Endothelial cell (in vitro differentiated cells): ENCODE measurements at regions not wholly inside any gene's neighbourhood (a gene's known extent, or its start where the extent isn't known, plus 50 kb on each side); places are given as distances from the start of the nearest gene placed in this dataset.

Source experiments
- DNase-seq: peaks from one replicate; pipeline ENCODE4 v3.0.0; 2021; ENCODE audit warnings: low spot score
- H3K27ac Mint-ChIP-seq: one replicate; pipeline ENCODE4 v1.8.0; 2021; ENCODE audit warnings: mixed read lengths, inconsistent platforms; ENCODE audit not compliant: unreplicated experiment
- H3K27me3 Mint-ChIP-seq: one replicate; pipeline ENCODE4 v1.8.0; 2021; ENCODE audit warnings: mild to moderate bottlenecking, moderate library complexity, mixed read lengths, inconsistent platforms; ENCODE audit not compliant: unreplicated experiment
- H3K36me3 Mint-ChIP-seq: one replicate; pipeline ENCODE4 v1.8.0; 2021; ENCODE audit warnings: mild to moderate bottlenecking, low read depth, mixed read lengths, inconsistent platforms; ENCODE audit not compliant: unreplicated experiment
- H3K4me1 Mint-ChIP-seq: one replicate; pipeline ENCODE4 v1.8.0; 2021; ENCODE audit warnings: mild to moderate bottlenecking, mixed read lengths, inconsistent platforms; ENCODE audit not compliant: unreplicated experiment
- H3K4me3 Mint-ChIP-seq: one replicate; pipeline ENCODE4 v1.8.0; 2021; ENCODE audit warnings: mild to moderate bottlenecking, mixed read lengths, inconsistent platforms; ENCODE audit not compliant: unreplicated experiment
- H3K9me3 Mint-ChIP-seq: one replicate; pipeline ENCODE4 v1.8.0; 2021; ENCODE audit warnings: mixed read lengths, inconsistent platforms; ENCODE audit not compliant: unreplicated experiment
- CTCF ChIP-seq: fragments of 200-600 bp; sonication (generic); IDR thresholded peaks from one replicate; pipeline ENCODE4 v1.5.0; 2021; ENCODE audit warnings: antibody characterized with exemption; ENCODE audit not compliant: unreplicated experiment

- no peaks in the 10 kb centered on the region for H3K36me3 Mint-ChIP-seq
- H3K4me3 Mint-ChIP-seq = no peak overlapping the region
- no peaks in the 10 kb centered on the region for H3K27me3 Mint-ChIP-seq
- no peak for TF ChIP-seq CTCF
- peak overlapping the region; percentile 85 for H3K27ac Mint-ChIP-seq
- DNase-seq = no peak
- H3K4me1 Mint-ChIP-seq = peaks cover 28% of the 10 kb centered on the region
- no peaks in the 10 kb centered on the region for H3K9me3 Mint-ChIP-seq
These were observed 132.9 kb upstream of the DST start for GRCh38 chr6:56775498-56776166.

GRCh38 chr6:56772737-56773184, 130.1 kb upstream of the DST start:
- Mint-ChIP-seq H3K27me3 (no peaks in the 10 kb centered on the region), H3K27ac (no peak overlapping the region), H3K4me1 (peaks cover 41% of the 10 kb centered on the region), H3K36me3 (no peaks in the 10 kb centered on the region), H3K4me3 (no peak overlapping the region), H3K9me3 (no peaks in the 10 kb centered on the region)
- no peak for DNase-seq
- no peak for TF ChIP-seq CTCF

- no peak overlapping the region for H3K4me3 Mint-ChIP-seq
- no peak for TF ChIP-seq CTCF
- no peak overlapping the region for H3K27ac Mint-ChIP-seq
- no peaks in the 10 kb centered on the region for H3K27me3 Mint-ChIP-seq
- H3K36me3 Mint-ChIP-seq = no peaks in the 10 kb centered on the region
- no peak for DNase-seq
- no peaks in the 10 kb centered on the region for H3K9me3 Mint-ChIP-seq
- H3K4me1 Mint-ChIP-seq = peaks cover 41% of the 10 kb centered on the region
These were observed 129.4 kb upstream of the DST start for GRCh38 chr6:56771929-56772607.

- Mint-ChIP-seq H3K27ac (no peak overlapping the region), H3K4me1 (peaks cover 36% of the 10 kb centered on the region)
These were observed 128.5 kb upstream of the DST start for GRCh38 chr6:56771189-56771588.

More at GRCh38 chr6:56771189-56771588, 128.5 kb upstream of the DST start:
- Mint-ChIP-seq H3K36me3 (no peaks in the 10 kb centered on the region), H3K4me3 (no peak overlapping the region), H3K9me3 (no peaks in the 10 kb centered on the region), H3K27me3 (no peaks in the 10 kb centered on the region)
- DNase-seq = no peak
- no peak for TF ChIP-seq CTCF
